VCaP (cell line): ENCODE measurements at regions not wholly inside any gene's neighbourhood (a gene's known extent, or its start where the extent isn't known, plus 50 kb on each side); places are given as distances from the start of the nearest gene placed in this dataset.

Source experiments
- H3K27ac ChIP-seq: fragments of 450-650 bp; 2 replicates; pipeline ENCODE4 v1.5.1; 2017
- TF ChIP-seq, protein P1 (sequence below): fragments of 450-650 bp; conservative IDR thresholded peaks from 2 replicates; pipeline ENCODE4 v1.5.1; 2017; ENCODE audit warnings: mild to moderate bottlenecking, moderate library complexity

DNA sequence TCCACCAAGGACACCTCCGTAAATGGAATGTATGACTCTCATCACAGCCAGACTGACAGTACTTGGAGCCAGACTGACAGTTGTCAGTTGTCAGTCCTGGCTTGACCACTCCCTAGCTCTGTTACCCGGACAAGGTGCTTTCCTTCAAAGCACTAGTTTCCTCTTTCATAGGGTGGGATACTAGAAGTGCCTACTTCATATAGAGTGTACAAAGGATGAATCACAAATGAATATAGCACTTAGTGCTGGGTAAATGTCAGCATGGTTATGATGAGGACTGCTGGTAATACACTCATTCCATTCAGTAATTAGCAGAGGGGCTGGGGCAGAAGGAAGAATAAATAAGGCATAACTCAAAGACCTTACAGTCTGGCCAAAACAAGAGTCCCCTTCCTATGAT is 91.4 kb downstream of the ARL4C start:
- TF ChIP-seq, protein P1, sequence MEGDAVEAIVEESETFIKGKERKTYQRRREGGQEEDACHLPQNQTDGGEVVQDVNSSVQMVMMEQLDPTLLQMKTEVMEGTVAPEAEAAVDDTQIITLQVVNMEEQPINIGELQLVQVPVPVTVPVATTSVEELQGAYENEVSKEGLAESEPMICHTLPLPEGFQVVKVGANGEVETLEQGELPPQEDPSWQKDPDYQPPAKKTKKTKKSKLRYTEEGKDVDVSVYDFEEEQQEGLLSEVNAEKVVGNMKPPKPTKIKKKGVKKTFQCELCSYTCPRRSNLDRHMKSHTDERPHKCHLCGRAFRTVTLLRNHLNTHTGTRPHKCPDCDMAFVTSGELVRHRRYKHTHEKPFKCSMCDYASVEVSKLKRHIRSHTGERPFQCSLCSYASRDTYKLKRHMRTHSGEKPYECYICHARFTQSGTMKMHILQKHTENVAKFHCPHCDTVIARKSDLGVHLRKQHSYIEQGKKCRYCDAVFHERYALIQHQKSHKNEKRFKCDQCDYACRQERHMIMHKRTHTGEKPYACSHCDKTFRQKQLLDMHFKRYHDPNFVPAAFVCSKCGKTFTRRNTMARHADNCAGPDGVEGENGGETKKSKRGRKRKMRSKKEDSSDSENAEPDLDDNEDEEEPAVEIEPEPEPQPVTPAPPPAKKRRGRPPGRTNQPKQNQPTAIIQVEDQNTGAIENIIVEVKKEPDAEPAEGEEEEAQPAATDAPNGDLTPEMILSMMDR: no peak
- no peak overlapping the region for H3K27ac ChIP-seq

DNA sequence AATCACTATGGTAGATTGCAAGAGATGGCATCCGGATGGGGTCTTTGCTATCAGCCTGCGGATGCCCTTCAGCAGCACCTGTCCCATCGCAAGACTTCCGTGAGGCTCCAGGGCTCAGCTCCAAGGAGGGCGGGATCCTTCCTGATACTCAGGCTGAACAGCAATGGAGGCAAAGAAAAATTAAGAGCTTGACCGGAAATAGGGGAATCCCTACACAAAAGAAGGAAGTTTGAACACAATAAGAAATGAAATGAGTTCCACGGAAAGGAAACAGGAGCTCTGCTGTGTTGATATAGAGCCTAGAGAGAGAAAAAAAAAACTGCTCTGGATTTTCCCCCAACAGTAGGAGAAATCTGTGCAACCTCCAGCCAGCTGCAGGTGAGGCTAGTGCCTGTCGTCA is 91.9 kb downstream of the ARL4C start:
- TF ChIP-seq, protein P1: no peak
- no peak overlapping the region for H3K27ac ChIP-seq

DNA sequence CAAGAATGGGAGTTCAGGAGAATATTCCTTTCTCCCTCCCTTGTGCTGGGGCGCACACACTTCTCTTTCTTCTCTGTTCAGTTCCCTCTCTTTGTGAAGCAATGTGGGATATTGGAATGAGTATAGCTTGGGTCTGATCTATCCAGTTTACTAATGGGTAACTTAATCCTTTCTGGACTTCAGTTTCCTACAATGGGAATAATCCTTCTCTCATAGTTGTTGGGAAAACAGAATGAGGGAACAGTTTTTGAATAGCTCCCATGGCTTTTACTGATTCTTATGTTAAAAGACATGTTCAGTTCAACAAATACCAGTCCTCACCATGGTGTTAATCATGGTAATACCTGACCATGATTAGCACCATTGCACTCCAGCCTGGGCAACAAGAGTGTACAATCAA is 93.1 kb downstream of the ARL4C start:
- TF ChIP-seq, protein P1: no peak
- H3K27ac ChIP-seq: no peak overlapping the region

DNA sequence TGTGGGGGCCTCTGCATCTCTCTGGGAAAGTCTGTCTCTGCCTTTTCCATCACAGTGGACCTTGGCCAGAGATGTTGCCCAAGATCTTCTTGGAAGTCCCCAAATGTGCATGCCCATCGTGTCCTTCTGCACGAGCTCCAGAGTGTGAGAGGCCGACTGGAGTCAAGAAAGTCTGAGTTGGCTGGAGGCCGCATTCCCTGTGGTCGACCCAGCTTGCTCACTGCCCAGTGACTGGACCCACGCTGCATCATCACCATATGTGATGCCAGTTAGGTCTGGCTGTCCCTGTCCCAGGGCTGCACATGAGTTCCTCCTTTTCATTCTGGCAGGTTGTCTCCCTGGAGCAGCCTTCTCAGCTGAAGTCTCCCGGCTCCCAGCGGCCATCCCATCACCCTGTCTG is 93.8 kb downstream of the ARL4C start:
- H3K27ac ChIP-seq: no peak overlapping the region
- TF ChIP-seq, protein P1: no peak

DNA sequence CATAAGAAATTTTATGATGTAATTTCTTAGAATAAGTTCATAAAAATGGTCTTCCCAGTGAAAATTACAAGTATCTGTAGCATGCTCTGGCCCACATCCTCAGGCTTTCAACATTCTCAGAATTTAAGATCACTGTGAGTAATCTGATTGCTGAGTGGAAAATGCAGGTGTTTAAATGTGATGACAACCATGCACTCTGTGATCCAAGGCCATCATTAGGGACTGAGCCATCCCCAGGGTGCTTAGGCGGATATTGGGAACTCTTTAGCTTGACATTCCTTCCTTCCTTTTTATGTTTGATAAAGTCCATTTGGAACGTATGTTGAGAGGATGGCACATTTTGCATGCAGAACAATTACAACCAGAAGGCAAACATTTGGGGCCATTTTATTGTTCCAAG is 95.5 kb downstream of the ARL4C start:
- no peak overlapping the region for H3K27ac ChIP-seq
- TF ChIP-seq, protein P1: no peak

DNA sequence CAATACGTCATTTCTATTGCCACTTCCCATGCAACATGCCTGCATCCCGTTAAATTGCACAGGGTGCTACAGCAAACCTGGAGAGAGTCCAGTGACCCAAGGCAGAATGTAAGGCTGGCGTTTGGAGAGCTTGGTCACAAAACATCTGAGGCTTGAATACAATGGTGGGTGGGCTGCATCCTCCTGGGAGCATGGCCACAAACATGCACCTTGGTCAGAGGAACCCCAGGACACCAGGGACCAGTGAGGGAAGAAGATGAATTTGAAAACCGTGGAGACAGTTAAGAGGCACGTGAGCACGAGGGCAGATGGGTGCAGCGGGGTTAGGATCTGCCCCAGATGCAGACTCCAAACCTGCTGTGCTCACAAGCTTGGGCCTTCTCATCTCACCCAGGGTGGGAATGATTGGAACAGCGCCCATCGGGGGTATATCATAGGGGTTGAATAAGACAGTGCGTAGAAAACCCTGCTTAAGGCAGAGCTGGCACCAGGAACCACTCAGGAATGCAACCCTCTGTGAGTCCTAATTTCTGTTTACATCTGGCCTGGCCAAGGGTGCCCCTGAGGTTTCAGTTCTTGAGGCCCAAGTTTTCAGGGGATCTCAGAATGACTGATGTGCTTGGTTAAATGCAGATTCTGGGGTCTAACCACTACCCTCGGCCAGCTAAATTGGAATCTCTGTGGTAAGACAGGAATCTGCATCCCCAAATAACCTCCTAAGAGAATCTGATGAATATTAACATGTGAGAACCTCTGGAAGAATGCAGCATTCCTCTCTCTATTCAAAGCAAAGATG is 97.2 kb downstream of the ARL4C start:
- H3K27ac ChIP-seq: no peak overlapping the region
- TF ChIP-seq, protein P1: no peak

DNA sequence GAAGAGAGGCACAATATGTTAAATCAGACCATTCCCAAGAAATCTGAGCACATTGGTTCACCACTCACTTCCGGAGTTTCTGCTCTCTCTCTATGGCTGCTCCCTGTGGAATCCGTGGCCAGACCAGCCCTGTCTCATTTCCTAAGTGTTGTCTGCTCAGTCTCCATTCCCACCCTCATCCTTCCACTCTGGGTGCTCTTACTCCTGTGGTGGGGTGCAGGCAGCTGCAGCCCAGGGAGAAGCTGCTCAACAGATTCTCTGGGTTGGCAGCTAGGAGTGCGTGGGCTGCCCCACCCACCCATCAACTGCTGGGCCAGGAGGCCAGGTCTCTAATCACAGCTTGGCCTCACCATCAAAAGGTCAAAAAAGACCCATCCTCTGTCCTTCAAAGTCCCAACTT is 98.3 kb downstream of the ARL4C start:
- TF ChIP-seq, protein P1: no peak
- no peak overlapping the region for H3K27ac ChIP-seq
